Pulmonary artery endothelial cell (primary cell): ENCODE measurements at regions not wholly inside any gene's neighbourhood (a gene's known extent, or its start where the extent isn't known, plus 50 kb on each side); places are given as distances from the start of the nearest gene placed in this dataset.

ENCODE experiments used
- DNase-seq: peaks from one replicate; pipeline ENCODE4 v3.0.0-alpha.2; 2011; ENCODE audit warnings: low read depth, low spot score

GRCh38 chr4:129415004-129415403, 319.1 kb downstream of the C4orf33 start:
- DNase-seq, result no peak

- no peak for DNase-seq
Measured at GRCh38 chr4:129420637-129421036, 324.7 kb downstream of the C4orf33 start.

GRCh38 chr4:129422277-129422676, 326.3 kb downstream of the C4orf33 start:
- DNase-seq, result no peak

- no peak for DNase-seq
Measured at GRCh38 chr4:129428454-129428853, 332.5 kb downstream of the C4orf33 start.

- no peak for DNase-seq
Measured at GRCh38 chr4:129429581-129430320, 333.8 kb downstream of the C4orf33 start.

GRCh38 chr4:129437347-129437746, 341.4 kb downstream of the C4orf33 start:
- no peak for DNase-seq

GRCh38 chr4:129438456-129438981, 342.6 kb downstream of the C4orf33 start:
- DNase-seq, result no peak

GRCh38 chr4:129446074-129446473, 350.1 kb downstream of the C4orf33 start:
- peak; percentile 40 for DNase-seq

- no peak for DNase-seq
Measured at GRCh38 chr4:129453524-129454200, 357.7 kb downstream of the C4orf33 start.

- peak; percentile 85 for DNase-seq
Measured at GRCh38 chr4:129455482-129455881, 359.5 kb downstream of the C4orf33 start.

GRCh38 chr4:129468624-129469023, 372.7 kb downstream of the C4orf33 start:
- DNase-seq, result no peak

GRCh38 chr4:129474698-129475097, 378.7 kb downstream of the C4orf33 start:
- DNase-seq, result no peak

GRCh38 chr4:129481107-129481506, 385.2 kb downstream of the C4orf33 start:
- DNase-seq, result no peak

- DNase-seq, result no peak
Measured at GRCh38 chr4:129488427-129488826, 392.5 kb downstream of the C4orf33 start.

GRCh38 chr4:129490516-129490915, 394.6 kb downstream of the C4orf33 start:
- no peak for DNase-seq

GRCh38 chr4:129498626-129499025, 402.7 kb downstream of the C4orf33 start:
- DNase-seq, result peak; percentile 11

GRCh38 chr4:129514852-129515251, 418.9 kb downstream of the C4orf33 start:
- no peak for DNase-seq

GRCh38 chr4:129515356-129515755, 419.4 kb downstream of the C4orf33 start:
- DNase-seq, result peak; percentile 91

- no peak for DNase-seq
Measured at GRCh38 chr4:129526812-129527211, 430.9 kb downstream of the C4orf33 start.

- DNase-seq, result no peak
Measured at GRCh38 chr4:129531253-129531652, 435.3 kb downstream of the C4orf33 start.

- no peak for DNase-seq
Measured at GRCh38 chr4:129532573-129532972, 436.6 kb downstream of the C4orf33 start.

- no peak for DNase-seq
Measured at GRCh38 chr4:129543299-129543698, 447.3 kb downstream of the C4orf33 start.
